OCI-LY1 (cell line): ENCODE measurements at regions not wholly inside any gene's neighbourhood (a gene's known extent, or its start where the extent isn't known, plus 50 kb on each side); places are given as distances from the start of the nearest gene placed in this dataset.

Experiments
- H2AFZ ChIP-seq: fragments of 200-600 bp; sonication (generic), shearing (Covaris generic); 2 replicates; pipeline ENCODE4 v1.6.0; 2014; ENCODE audit warnings: antibody characterized with exemption, mild to moderate bottlenecking, low read length
- H3F3A ChIP-seq: fragments of 200-600 bp; sonication (generic), shearing (Covaris generic); 2 replicates; pipeline ENCODE4 v1.6.0; 2014; ENCODE audit warnings: mild to moderate bottlenecking, antibody characterized with exemption, low read length, moderate library complexity; ENCODE audit not compliant: insufficient read depth
- H3K27ac ChIP-seq: fragments of 200-600 bp; sonication (generic); 2 replicates; pipeline ENCODE4 v1.5.1; 2014; ENCODE audit warnings: low read length, mixed run types, mild to moderate bottlenecking, low read depth; ENCODE audit not compliant: poor library complexity, severe bottlenecking
- H3K27me3 ChIP-seq: fragments of 200-600 bp; sonication (generic); 2 replicates; pipeline ENCODE4 v1.6.0; 2014; ENCODE audit warnings: antibody characterized with exemption, mild to moderate bottlenecking, low read length, moderate library complexity; ENCODE audit not compliant: insufficient read depth
- H3K36me3 ChIP-seq: fragments of 200-600 bp; sonication (generic); 2 replicates; pipeline ENCODE4 v1.6.1; 2014; ENCODE audit warnings: mild to moderate bottlenecking, antibody characterized with exemption, low read length, moderate library complexity, mixed read lengths; ENCODE audit not compliant: insufficient read depth
- H3K4me1 ChIP-seq: fragments of 200-600 bp; sonication (generic); 2 replicates; pipeline ENCODE4 v1.5.1; 2014; ENCODE audit warnings: mild to moderate bottlenecking, low read length, moderate library complexity; ENCODE audit not compliant: insufficient read depth, severe bottlenecking
- H3K4me2 ChIP-seq: fragments of 200-600 bp; sonication (generic), shearing (Covaris generic); 2 replicates; pipeline ENCODE4 v1.6.1; 2014; ENCODE audit warnings: low read length
- H3K4me3 ChIP-seq: fragments of 200-600 bp; sonication (generic); 2 replicates; pipeline ENCODE4 v1.5.1; 2014; ENCODE audit warnings: low read length, low read depth, mild to moderate bottlenecking, mixed read lengths; ENCODE audit not compliant: poor library complexity, severe bottlenecking
- H3K79me2 ChIP-seq: fragments of 200-600 bp; shearing (Covaris generic); 2 replicates; pipeline ENCODE4 v1.6.1; 2016; ENCODE audit warnings: mixed run types, low read length, mixed read lengths; ENCODE audit not compliant: insufficient read depth
- H3K9ac ChIP-seq: fragments of 200-600 bp; sonication (generic), shearing (Covaris generic); 2 replicates; pipeline ENCODE4 v1.6.1; 2014; ENCODE audit warnings: mild to moderate bottlenecking, low read length, mixed read lengths
- H3K9me2 ChIP-seq: fragments of 200-600 bp; sonication (generic), shearing (Covaris generic); 2 replicates; pipeline ENCODE4 v1.6.1; 2014; ENCODE audit warnings: low read depth, mild to moderate bottlenecking, low read length, mixed read lengths
- H3K9me3 ChIP-seq: fragments of 200-600 bp; shearing (Covaris generic); 2 replicates; pipeline ENCODE4 v1.6.1; 2014; ENCODE audit warnings: low read length, mixed read lengths
- H4K20me1 ChIP-seq: fragments of 200-600 bp; sonication (generic), shearing (Covaris generic); 2 replicates; pipeline ENCODE4 v1.6.0; 2016; ENCODE audit warnings: mild to moderate bottlenecking, low read length; ENCODE audit not compliant: insufficient read depth
- CTCF ChIP-seq: fragments of 200-600 bp; sonication (generic), shearing (Covaris generic); IDR thresholded peaks from 2 replicates; pipeline ENCODE4 v1.5.1; 2017; ENCODE audit warnings: mild to moderate bottlenecking, antibody characterized with exemption, low read length, moderate library complexity, mixed read lengths
- EZH2 ChIP-seq: fragments of 200-600 bp; sonication (generic), shearing (Covaris generic); IDR thresholded peaks from 2 replicates; pipeline ENCODE4 v1.8.0; 2017; ENCODE audit warnings: borderline replicate concordance, mixed run types, mild to moderate bottlenecking, antibody characterized with exemption, low read length, moderate library complexity, mixed read lengths

GRCh38 chr16:18039931-18040330 is 296.6 kb downstream of the NPIPA8 start:
- no peak overlapping the region for H3K4me3 ChIP-seq
- H3K9ac ChIP-seq, result no peak overlapping the region
- no peak overlapping the region for H2AFZ ChIP-seq
- H3K27me3 ChIP-seq, result no peaks in the 10 kb centered on the region
- H4K20me1 ChIP-seq, result no peaks in the 10 kb centered on the region
- no peak overlapping the region for H3K4me2 ChIP-seq
- no peaks in the 10 kb centered on the region for H3K79me2 ChIP-seq
- H3K9me2 ChIP-seq, result no peaks in the 10 kb centered on the region
- TF ChIP-seq EZH2 (no peak), CTCF (no peak)
- H3K36me3 ChIP-seq, result no peaks in the 10 kb centered on the region
- no peak overlapping the region for H3K27ac ChIP-seq
- H3K4me1 ChIP-seq, result no peaks in the 10 kb centered on the region
- H3F3A ChIP-seq, result no peaks in the 10 kb centered on the region
- H3K9me3 ChIP-seq, result no peaks in the 10 kb centered on the region

GRCh38 chr16:18037051-18037450 is 299.5 kb downstream of the NPIPA8 start:
- Histone ChIP-seq H3K9me3 (no peaks in the 10 kb centered on the region), H3K79me2 (no peaks in the 10 kb centered on the region), H3K4me2 (no peak overlapping the region), H3K36me3 (no peaks in the 10 kb centered on the region), H3K9me2 (no peaks in the 10 kb centered on the region; the same call in 1 of the 2 replicates), H3K4me1 (no peaks in the 10 kb centered on the region), H3F3A (no peaks in the 10 kb centered on the region), H3K27me3 (no peaks in the 10 kb centered on the region), H3K9ac (no peak overlapping the region), H3K4me3 (no peak overlapping the region), H3K27ac (no peak overlapping the region), H2AFZ (no peak overlapping the region), H4K20me1 (no peaks in the 10 kb centered on the region)
- no peak for TF ChIP-seq CTCF
- no peak for TF ChIP-seq EZH2

- Histone ChIP-seq H4K20me1 (no peaks in the 10 kb centered on the region), H2AFZ (no peak overlapping the region), H3K79me2 (no peaks in the 10 kb centered on the region), H3F3A (no peaks in the 10 kb centered on the region), H3K4me3 (no peak overlapping the region), H3K4me2 (no peak overlapping the region), H3K27me3 (no peaks in the 10 kb centered on the region), H3K9me3 (no peaks in the 10 kb centered on the region), H3K36me3 (no peaks in the 10 kb centered on the region), H3K4me1 (no peaks in the 10 kb centered on the region), H3K27ac (no peak overlapping the region), H3K9ac (no peak overlapping the region), H3K9me2 (no peaks in the 10 kb centered on the region)
- TF ChIP-seq CTCF, result no peak
- TF ChIP-seq EZH2, result no peak
These were observed 311.9 kb downstream of the NPIPA8 start for GRCh38 chr16:18024611-18025010.
